ENCODE measurements at regions not wholly inside any gene's neighbourhood (a gene's known extent, or its start where the extent isn't known, plus 50 kb on each side); places are given as distances from the start of the nearest gene placed in this dataset.
"Not testable (repeated sequence)": the region's sequence is repeated elsewhere in the genome, so short reads cannot be mapped to it uniquely, and the experiment has no call there.

DNA sequence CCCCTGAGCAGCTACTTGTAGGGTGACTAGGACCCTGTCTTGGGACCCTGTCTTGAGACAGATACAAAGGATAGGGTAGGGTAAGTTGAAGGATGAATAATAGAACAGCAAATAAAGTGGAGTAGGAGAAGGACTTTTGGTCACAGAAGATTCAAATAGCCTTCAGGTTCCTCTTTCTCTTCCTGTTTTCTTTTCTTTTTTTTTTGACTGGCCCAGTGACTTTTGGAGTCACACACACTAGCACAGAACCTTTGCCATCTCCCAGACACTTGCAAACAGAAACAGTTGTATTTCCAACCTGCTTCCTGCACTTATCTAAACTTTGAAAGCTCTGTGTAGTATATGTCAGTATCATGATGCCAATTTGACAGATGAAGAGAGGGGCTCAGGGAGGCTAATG is 108.2 kb downstream of the TDRD15 start:
- no peak overlapping the region for H3K4me3 ChIP-seq (ENCODE audit: low read length)
- no peak overlapping the region for H3K9ac ChIP-seq (ENCODE audit: low read depth, low read length)

DNA sequence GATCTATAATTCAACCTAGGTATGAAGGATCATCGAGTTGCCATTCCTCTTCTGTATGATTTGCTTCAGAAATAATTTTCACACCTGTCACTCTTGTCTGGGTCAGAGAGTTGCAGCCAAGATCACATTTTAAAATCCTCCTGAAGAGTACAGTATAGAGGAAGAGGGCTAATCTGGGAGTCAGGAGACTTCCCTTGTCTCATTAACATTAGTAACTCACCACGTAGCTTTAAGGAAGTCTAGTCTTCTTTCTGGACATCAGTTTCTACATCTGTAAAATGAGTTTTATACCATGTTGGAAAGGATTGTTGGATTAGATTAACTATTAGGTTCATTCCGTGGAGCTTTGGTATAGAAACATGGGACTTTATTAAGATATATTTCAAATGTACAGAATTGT is 109.4 kb downstream of the TDRD15 start:
- H3K9ac ChIP-seq (ENCODE audit: low read depth, low read length), result no peak overlapping the region
- H3K4me3 ChIP-seq (ENCODE audit: low read length), result no peak overlapping the region
- H3K4me2 ChIP-seq (ENCODE audit: low read length), result no peak overlapping the region
- H3K36me3 ChIP-seq (ENCODE audit: insufficient read depth, low read length), result no peaks in the 10 kb centered on the region
- no peaks in the 10 kb centered on the region for H3K4me1 ChIP-seq (ENCODE audit: control insufficient read depth, insufficient read depth, low read length)
- H3K9me3 ChIP-seq (replicated peaks; ENCODE audit: low read length), result no peaks in the 10 kb centered on the region
- no peaks in the 10 kb centered on the region for H3K27me3 ChIP-seq (ENCODE audit: control insufficient read depth, insufficient read depth, low read length)

More for the DNA sequence above, 108.2 kb downstream of the TDRD15 start:
- Histone ChIP-seq H3K9me3 (replicated peaks; ENCODE audit: low read length) (no peaks in the 10 kb centered on the region), H3K4me1 (ENCODE audit: control insufficient read depth, insufficient read depth, low read length) (no peaks in the 10 kb centered on the region), H3K27me3 (ENCODE audit: control insufficient read depth, insufficient read depth, low read length) (no peaks in the 10 kb centered on the region), H3K36me3 (ENCODE audit: insufficient read depth, low read length) (no peaks in the 10 kb centered on the region), H3K4me2 (ENCODE audit: low read length) (no peak overlapping the region)

DNA sequence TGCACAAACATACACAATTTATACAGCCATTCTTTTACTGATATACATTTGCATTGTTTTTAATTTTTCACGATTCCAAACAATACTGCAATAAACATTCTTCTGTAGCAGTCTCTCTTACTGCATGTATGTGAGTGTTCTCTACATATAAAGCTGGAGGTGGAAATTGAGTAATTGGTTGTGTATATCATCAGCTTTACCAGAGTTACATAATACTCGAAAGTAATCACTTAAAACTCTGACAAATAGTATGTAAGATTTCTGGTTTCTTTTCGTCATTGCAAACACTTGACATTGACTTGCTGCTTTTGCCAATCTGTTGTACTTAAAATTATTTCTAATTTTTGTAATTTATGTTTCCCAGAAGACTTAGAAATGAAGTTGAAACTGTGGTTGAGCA is 110.2 kb downstream of the TDRD15 start:
- H3K9ac ChIP-seq (ENCODE audit: low read depth, low read length), result no peak overlapping the region
- H3K9me3 ChIP-seq (replicated peaks; ENCODE audit: low read length), result no peaks in the 10 kb centered on the region
- no peak overlapping the region for H3K4me2 ChIP-seq (ENCODE audit: low read length)
- H3K4me1 ChIP-seq (ENCODE audit: control insufficient read depth, insufficient read depth, low read length), result no peaks in the 10 kb centered on the region
- H3K36me3 ChIP-seq (ENCODE audit: insufficient read depth, low read length), result no peaks in the 10 kb centered on the region
- no peak overlapping the region for H3K4me3 ChIP-seq (ENCODE audit: low read length)
- no peaks in the 10 kb centered on the region for H3K27me3 ChIP-seq (ENCODE audit: control insufficient read depth, insufficient read depth, low read length)

DNA sequence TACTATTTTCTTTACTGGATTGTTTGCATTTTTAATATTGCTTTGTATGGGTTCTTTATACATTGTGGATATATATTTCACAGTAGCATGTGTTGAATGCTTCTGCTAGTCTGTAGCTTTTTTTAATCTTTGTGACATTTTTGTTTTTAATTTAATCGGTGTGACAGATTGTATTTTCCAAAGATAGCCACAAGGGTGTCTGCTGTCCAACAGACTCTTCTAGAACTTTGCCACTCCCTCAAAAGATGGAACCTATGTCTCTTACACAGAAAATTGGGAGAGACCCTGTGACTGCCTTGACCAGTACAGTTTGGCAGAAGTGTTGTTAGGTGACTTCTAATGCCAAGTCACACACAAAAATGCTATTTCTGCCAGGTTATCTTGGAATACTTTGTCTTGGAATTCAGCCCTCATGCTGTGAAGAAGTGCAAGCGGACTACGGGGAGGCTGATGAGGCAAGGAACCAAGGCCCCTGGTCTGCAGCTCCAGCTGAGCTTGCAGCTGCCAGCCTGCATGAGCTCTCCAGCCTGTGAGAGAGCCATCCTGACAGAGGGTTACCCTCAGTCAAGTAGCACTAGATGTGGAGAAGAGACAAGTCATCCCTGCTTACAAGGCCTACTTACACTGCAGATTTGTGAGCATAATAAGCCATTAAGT is 110.8 kb downstream of the TDRD15 start:
- H3K9ac ChIP-seq (ENCODE audit: low read depth, low read length), result no peak overlapping the region
- H3K36me3 ChIP-seq (ENCODE audit: insufficient read depth, low read length), result no peaks in the 10 kb centered on the region
- no peaks in the 10 kb centered on the region for H3K9me3 ChIP-seq (replicated peaks; ENCODE audit: low read length)
- H3K4me2 ChIP-seq (ENCODE audit: low read length), result no peak overlapping the region
- no peak overlapping the region for H3K4me3 ChIP-seq (ENCODE audit: low read length)
- no peaks in the 10 kb centered on the region for H3K4me1 ChIP-seq (ENCODE audit: control insufficient read depth, insufficient read depth, low read length)
- H3K27me3 ChIP-seq (ENCODE audit: control insufficient read depth, insufficient read depth, low read length), result no peaks in the 10 kb centered on the region

DNA sequence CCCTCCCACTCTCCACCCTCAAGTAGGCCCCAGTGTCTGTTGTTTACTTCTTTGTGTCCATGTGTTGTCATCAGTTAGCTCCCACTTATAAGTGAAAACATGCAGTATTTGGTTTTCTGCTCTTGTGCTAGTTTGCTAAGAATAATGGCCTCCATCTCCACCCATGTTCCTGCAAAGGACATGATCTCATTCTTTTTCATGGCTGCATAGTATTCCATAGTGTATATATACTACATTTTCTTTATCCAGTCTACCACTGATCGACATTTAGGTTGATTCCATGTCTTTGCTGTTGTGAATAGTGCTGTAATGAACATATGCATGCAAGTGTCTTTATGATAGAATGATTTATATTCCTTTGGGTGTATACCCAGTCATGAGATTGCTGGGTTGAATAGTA is 116.0 kb downstream of the TDRD15 start:
- H3K9me3 ChIP-seq (replicated peaks; ENCODE audit: low read length); H3K9ac ChIP-seq (ENCODE audit: low read depth, low read length); H3K27me3 ChIP-seq (ENCODE audit: control insufficient read depth, insufficient read depth, low read length); H3K4me2 ChIP-seq (ENCODE audit: low read length); H3K4me3 ChIP-seq (ENCODE audit: low read length); H3K4me1 ChIP-seq (ENCODE audit: control insufficient read depth, insufficient read depth, low read length); H3K36me3 ChIP-seq (ENCODE audit: insufficient read depth, low read length): not testable (repeated sequence)

DNA sequence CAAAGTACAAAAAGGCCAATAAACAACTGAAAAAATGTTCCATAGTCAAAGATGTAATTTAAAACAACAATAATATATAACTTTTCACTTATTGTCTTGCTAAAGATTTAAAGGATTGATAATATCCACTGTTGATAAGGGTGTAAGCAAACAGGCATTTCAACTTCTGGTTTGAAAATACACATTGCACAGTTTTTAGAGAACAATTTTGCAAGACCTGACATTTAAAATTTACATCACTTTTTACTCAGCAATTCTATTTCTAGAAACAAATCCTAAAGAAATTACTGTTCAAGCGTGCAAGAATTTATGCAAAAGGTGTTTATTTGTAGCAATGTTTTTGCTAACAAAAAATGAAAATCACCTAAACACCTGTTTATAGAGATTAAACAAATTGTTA is 120.4 kb downstream of the TDRD15 start:
- no peaks in the 10 kb centered on the region for H3K9me3 ChIP-seq (replicated peaks; ENCODE audit: low read length)
- H3K27me3 ChIP-seq (ENCODE audit: control insufficient read depth, insufficient read depth, low read length), result no peaks in the 10 kb centered on the region
- no peak overlapping the region for H3K4me2 ChIP-seq (ENCODE audit: low read length)
- no peak overlapping the region for H3K9ac ChIP-seq (ENCODE audit: low read depth, low read length)
- no peaks in the 10 kb centered on the region for H3K4me1 ChIP-seq (ENCODE audit: control insufficient read depth, insufficient read depth, low read length)
- H3K36me3 ChIP-seq (ENCODE audit: insufficient read depth, low read length), result no peaks in the 10 kb centered on the region
- no peak overlapping the region for H3K4me3 ChIP-seq (ENCODE audit: low read length)

DNA sequence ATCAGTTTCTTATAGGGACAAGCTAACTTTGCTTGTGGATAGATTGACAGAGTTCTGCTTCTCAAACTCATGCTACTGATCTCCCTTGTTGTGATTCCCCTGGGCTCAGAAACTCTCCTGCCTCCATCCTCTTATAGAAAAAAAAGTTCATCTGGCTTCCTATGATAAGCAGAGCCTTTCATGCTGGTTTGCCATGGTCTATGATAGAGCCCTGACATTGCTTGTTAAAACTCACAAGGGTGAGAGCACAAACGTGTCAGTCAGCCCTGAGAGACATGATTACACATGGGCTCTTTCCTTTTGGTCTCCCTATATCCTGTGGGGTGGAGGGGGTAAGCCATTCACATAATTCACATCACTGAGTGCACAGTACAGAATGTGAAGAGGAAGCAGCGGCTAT is 121.8 kb downstream of the TDRD15 start:
- H3K27me3 ChIP-seq (ENCODE audit: control insufficient read depth, insufficient read depth, low read length), result no peaks in the 10 kb centered on the region
- no peak overlapping the region for H3K9ac ChIP-seq (ENCODE audit: low read depth, low read length)
- no peaks in the 10 kb centered on the region for H3K36me3 ChIP-seq (ENCODE audit: insufficient read depth, low read length)
- H3K4me2 ChIP-seq (ENCODE audit: low read length), result no peak overlapping the region
- H3K4me1 ChIP-seq (ENCODE audit: control insufficient read depth, insufficient read depth, low read length), result no peaks in the 10 kb centered on the region
- H3K9me3 ChIP-seq (replicated peaks; ENCODE audit: low read length), result no peaks in the 10 kb centered on the region
- no peak overlapping the region for H3K4me3 ChIP-seq (ENCODE audit: low read length)

DNA sequence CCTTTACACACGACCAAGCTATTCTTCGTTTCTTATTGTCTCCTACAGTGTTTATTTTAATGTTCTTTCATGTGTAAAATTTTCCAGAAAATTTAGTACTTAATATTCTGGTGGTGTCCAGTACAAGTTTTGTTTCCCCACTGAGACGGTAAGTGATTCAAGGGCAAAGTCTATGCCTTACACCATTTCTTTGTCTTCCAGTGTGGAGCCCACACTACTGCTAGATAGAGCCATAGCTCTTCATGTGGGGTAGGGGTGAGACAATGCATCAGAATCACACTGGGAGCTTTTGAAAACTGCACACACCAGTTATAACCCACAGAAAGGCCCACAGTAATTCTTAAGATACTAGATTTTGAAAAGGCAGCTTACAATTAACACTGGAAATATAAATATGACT is 125.6 kb downstream of the TDRD15 start:
- Histone ChIP-seq H3K9me3 (replicated peaks; ENCODE audit: low read length) (no peaks in the 10 kb centered on the region), H3K27me3 (ENCODE audit: control insufficient read depth, insufficient read depth, low read length) (no peaks in the 10 kb centered on the region), H3K4me2 (ENCODE audit: low read length) (no peak overlapping the region), H3K9ac (ENCODE audit: low read depth, low read length) (no peak overlapping the region), H3K36me3 (ENCODE audit: insufficient read depth, low read length) (no peaks in the 10 kb centered on the region), H3K4me3 (ENCODE audit: low read length) (no peak overlapping the region), H3K4me1 (ENCODE audit: control insufficient read depth, insufficient read depth, low read length) (no peaks in the 10 kb centered on the region)

DNA sequence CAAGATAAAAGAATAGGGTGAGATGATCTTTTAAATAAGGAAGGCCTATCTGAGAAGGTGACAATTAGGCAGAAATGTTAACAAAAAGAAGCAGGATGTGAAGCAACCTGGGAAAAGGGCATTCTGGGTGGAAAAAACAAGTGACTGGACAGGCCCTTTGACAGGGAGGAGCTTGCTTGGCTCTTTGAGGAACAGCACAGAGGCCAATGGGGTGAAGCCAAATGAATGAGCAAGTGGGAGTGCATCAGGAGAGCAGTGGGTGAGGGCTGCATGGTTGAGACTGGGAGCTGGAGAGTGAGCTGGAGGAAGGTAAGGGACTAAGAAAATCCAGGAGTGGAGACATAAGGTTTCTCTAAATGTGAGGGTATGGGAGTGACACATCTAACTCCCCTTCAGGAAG is 126.9 kb downstream of the TDRD15 start:
- Histone ChIP-seq H3K4me1 (ENCODE audit: control insufficient read depth, insufficient read depth, low read length) (no peaks in the 10 kb centered on the region), H3K4me2 (ENCODE audit: low read length) (no peak overlapping the region), H3K4me3 (ENCODE audit: low read length) (no peak overlapping the region), H3K9me3 (replicated peaks; ENCODE audit: low read length) (no peaks in the 10 kb centered on the region), H3K36me3 (ENCODE audit: insufficient read depth, low read length) (no peaks in the 10 kb centered on the region), H3K27me3 (ENCODE audit: control insufficient read depth, insufficient read depth, low read length) (no peaks in the 10 kb centered on the region), H3K9ac (ENCODE audit: low read depth, low read length) (no peak overlapping the region)

DNA sequence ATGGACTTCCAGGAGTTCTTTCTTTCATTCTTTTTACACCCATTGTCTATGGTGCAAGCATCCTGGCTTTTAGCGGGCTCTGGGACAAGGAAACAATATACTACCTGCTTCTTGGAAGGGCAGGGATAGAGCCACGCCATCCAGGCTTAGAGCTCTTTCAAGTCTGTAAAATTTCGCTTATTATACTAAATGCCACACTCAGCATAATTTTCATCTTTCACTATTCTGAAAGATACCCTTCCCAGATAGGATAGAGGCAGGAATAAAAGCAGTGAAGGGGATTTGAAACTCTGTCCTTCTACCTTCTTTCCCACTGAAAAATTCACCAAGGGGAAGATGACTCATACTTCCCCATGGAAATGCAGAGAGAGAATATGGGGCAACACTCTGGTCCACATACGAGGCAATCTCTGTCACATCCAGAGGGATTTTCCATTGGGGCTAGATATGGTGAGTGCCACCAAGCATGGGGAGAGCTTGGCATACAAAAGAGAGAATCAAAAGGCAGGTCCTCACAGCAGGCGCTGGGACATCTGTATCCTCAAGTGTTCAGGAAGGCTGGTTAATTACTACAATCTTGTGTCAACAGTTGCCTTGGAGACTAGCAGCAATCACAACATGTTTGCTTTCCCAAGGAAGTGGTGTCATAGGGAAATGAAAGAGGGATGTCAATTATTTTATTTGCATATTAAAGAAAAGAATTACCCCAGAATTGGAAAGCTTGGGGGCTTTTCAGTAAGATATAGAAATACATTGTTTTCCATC is 127.6 kb downstream of the TDRD15 start:
- Histone ChIP-seq H3K4me2 (ENCODE audit: low read length) (no peak overlapping the region), H3K4me1 (ENCODE audit: control insufficient read depth, insufficient read depth, low read length) (no peaks in the 10 kb centered on the region), H3K27me3 (ENCODE audit: control insufficient read depth, insufficient read depth, low read length) (no peaks in the 10 kb centered on the region), H3K9ac (ENCODE audit: low read depth, low read length) (no peak overlapping the region), H3K36me3 (ENCODE audit: insufficient read depth, low read length) (no peaks in the 10 kb centered on the region), H3K4me3 (ENCODE audit: low read length) (no peak overlapping the region), H3K9me3 (replicated peaks; ENCODE audit: low read length) (no peaks in the 10 kb centered on the region)

DNA sequence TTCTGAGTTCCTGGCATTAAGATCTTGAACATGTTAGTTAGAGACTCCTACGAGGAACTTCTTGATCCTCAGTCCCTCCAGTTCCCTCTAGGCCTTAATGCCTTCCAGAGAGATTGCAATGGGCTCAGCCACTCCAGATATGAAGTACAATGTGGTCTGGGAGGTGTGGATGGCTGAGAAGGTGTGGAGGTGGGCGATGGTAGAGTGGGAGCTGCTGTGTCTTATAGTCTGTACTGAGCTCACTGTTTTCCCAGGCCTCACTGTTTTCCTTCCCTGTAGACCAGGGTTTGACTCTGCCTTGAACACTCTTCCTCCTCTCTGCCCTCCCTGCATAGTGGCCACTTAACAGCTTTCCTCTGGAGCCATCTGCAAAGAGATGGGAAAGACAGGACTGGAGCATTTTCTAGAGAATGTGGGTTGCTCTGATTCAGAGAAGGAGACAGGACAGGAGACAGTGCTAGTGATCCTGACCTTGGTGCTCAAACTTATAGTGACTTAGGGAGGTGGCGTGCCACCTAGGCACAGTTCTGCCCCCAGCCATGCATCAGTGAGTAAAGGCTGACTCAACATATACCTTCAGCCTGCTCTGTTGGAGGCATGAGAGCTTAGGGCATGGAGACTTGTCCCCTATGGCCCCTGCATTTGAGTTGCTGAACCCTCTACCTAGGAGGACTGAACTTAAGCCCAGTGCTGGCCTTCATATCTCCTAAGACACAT is 129.7 kb downstream of the TDRD15 start:
- H3K4me3 ChIP-seq (ENCODE audit: low read length), result no peak overlapping the region
- no peaks in the 10 kb centered on the region for H3K27me3 ChIP-seq (ENCODE audit: control insufficient read depth, insufficient read depth, low read length)
- H3K36me3 ChIP-seq (ENCODE audit: insufficient read depth, low read length), result no peaks in the 10 kb centered on the region
- no peaks in the 10 kb centered on the region for H3K9me3 ChIP-seq (replicated peaks; ENCODE audit: low read length)
- no peak overlapping the region for H3K9ac ChIP-seq (ENCODE audit: low read depth, low read length)
- H3K4me2 ChIP-seq (ENCODE audit: low read length), result no peak overlapping the region
- H3K4me1 ChIP-seq (ENCODE audit: control insufficient read depth, insufficient read depth, low read length), result no peaks in the 10 kb centered on the region

Measured in skeletal muscle satellite cell (primary cell).